ENCODE measurements at regions not wholly inside any gene's neighbourhood (a gene's known extent, or its start where the extent isn't known, plus 50 kb on each side); places are given as distances from the start of the nearest gene placed in this dataset.
"Not testable (repeated sequence)": the region's sequence is repeated elsewhere in the genome, so short reads cannot be mapped to it uniquely, and the experiment has no call there.

- intact Hi-C loops (cut with DNase I) = no loop called here
- Histone ChIP-seq H3K4me1 (no peaks in the 10 kb centered on the region), H3K36me3 (no peaks in the 10 kb centered on the region), H3K27me3 (no peaks in the 10 kb centered on the region), H3K9me3 (no peaks in the 10 kb centered on the region), H3K4me3 (no peak overlapping the region), H3K27ac (no peak overlapping the region)
- TF ChIP-seq CTCF (IDR thresholded peaks at IDR 0.05) = no peak
- no peak for DNase-seq (ENCODE audit: low spot score in 2 of 2)
Measured at GRCh38 chr14:37778135-37778943, 182.9 kb downstream of the TTC6 start.

- Histone ChIP-seq H3K4me3 (no peak overlapping the region), H3K36me3 (no peaks in the 10 kb centered on the region), H3K9me3 (no peaks in the 10 kb centered on the region), H3K4me1 (no peaks in the 10 kb centered on the region), H3K27me3 (no peaks in the 10 kb centered on the region), H3K27ac (no peak overlapping the region)
- no peak for TF ChIP-seq CTCF (IDR thresholded peaks at IDR 0.05)
- intact Hi-C loops (cut with DNase I) = no loop called here
- no peak for DNase-seq (ENCODE audit: low spot score in 2 of 2)
Measured at GRCh38 chr14:37779480-37779879, 184.1 kb downstream of the TTC6 start.

GRCh38 chr14:37780731-37781130 is 185.3 kb downstream of the TTC6 start:
- H3K4me3 ChIP-seq; H3K36me3 ChIP-seq; DNase-seq (ENCODE audit: low spot score in 2 of 2); H3K4me1 ChIP-seq; H3K27me3 ChIP-seq; intact Hi-C loops (cut with DNase I); H3K9me3 ChIP-seq; H3K27ac ChIP-seq: not testable (repeated sequence)

GRCh38 chr14:37784203-37784826 is 188.9 kb downstream of the TTC6 start:
- intact Hi-C loops (cut with DNase I); H3K9me3 ChIP-seq; H3K4me3 ChIP-seq: not testable (repeated sequence)

GRCh38 chr14:37784827-37785223 is 189.4 kb downstream of the TTC6 start:
- intact Hi-C loops (cut with DNase I); DNase-seq (ENCODE audit: low spot score in 2 of 2); H3K27me3 ChIP-seq; H3K27ac ChIP-seq; H3K9me3 ChIP-seq; H3K4me3 ChIP-seq; H3K36me3 ChIP-seq; H3K4me1 ChIP-seq: not testable (repeated sequence)

More at GRCh38 chr14:37784203-37784826, 188.9 kb downstream of the TTC6 start:
- H3K27me3 ChIP-seq; H3K36me3 ChIP-seq; H3K4me1 ChIP-seq; DNase-seq (ENCODE audit: low spot score in 2 of 2); H3K27ac ChIP-seq: not testable (repeated sequence)

- H3K27ac ChIP-seq; intact Hi-C loops (cut with DNase I); H3K4me3 ChIP-seq; H3K36me3 ChIP-seq; H3K9me3 ChIP-seq; DNase-seq (ENCODE audit: low spot score in 2 of 2); H3K4me1 ChIP-seq; H3K27me3 ChIP-seq: not testable (repeated sequence)
Measured at GRCh38 chr14:37785298-37785697, 189.9 kb downstream of the TTC6 start.

GRCh38 chr14:37786114-37786625 is 190.7 kb downstream of the TTC6 start:
- intact Hi-C loops (cut with DNase I); H3K27ac ChIP-seq; H3K27me3 ChIP-seq; H3K4me1 ChIP-seq; H3K36me3 ChIP-seq; H3K4me3 ChIP-seq; H3K9me3 ChIP-seq; DNase-seq (ENCODE audit: low spot score in 2 of 2): not testable (repeated sequence)

GRCh38 chr14:37787879-37788494 is 192.6 kb downstream of the TTC6 start:
- no peaks in the 10 kb centered on the region for H3K27me3 ChIP-seq
- H3K4me3 ChIP-seq = no peak overlapping the region
- no peaks in the 10 kb centered on the region for H3K9me3 ChIP-seq
- no peak for DNase-seq (ENCODE audit: low spot score in 2 of 2)
- H3K4me1 ChIP-seq = no peaks in the 10 kb centered on the region
- intact Hi-C loops (cut with DNase I) = no loop called here
- TF ChIP-seq CTCF (IDR thresholded peaks at IDR 0.05) = no peak
- H3K27ac ChIP-seq = no peak overlapping the region
- no peaks in the 10 kb centered on the region for H3K36me3 ChIP-seq
